HCT116 (cell line): ENCODE measurements at regions not wholly inside any gene's neighbourhood (a gene's known extent, or its start where the extent isn't known, plus 50 kb on each side); places are given as distances from the start of the nearest gene placed in this dataset.

Experiments
- ATAC-seq: fragments of 200-7000 bp; cut with Tn5 transposase; 2 replicates; pipeline ENCODE4 v1.9.1; 2020; ENCODE audit warnings: mild to moderate bottlenecking, moderate library complexity
- BruUV-seq: library from RNA; stranded (reverse); fragments of 400-500 nt; replicated peaks from 2 replicates; lab custom pipeline; 2021; lab: Mats Ljungman, UMichigan
- CTCF ChIA-PET: fragments of 300-600 bp; sonication (Branson Sonifier 250); formaldehyde crosslinking; loops from one replicate; lab custom pipeline; 2021; ENCODE audit warnings: antibody characterized with exemption; lab: Charles Lee
- POLR2A ChIA-PET: fragments of 300-600, 350-600 bp; sonication (Branson Sonifier 250); formaldehyde crosslinking; loops from one replicate; lab custom pipeline; 2021; ENCODE audit warnings: antibody characterized with exemption; lab: Charles Lee
- RAD21 ChIA-PET, 2 experiments: fragments of 300-600 bp; sonication (Branson Sonifier 250); formaldehyde crosslinking; loops; one replicate each; lab custom pipeline; 2023; ENCODE audit warnings: low total read pairs in 2 of 2; ENCODE audit not compliant: uncharacterized antibody in 2 of 2, unreplicated experiment in 2 of 2, low non-redundant PET in 1 of 2; lab: Charles Lee
- DNase-seq: peaks from one replicate; pipeline ENCODE4 v3.0.0-alpha.2; 2010; ENCODE audit warnings: low read depth, low spot score
- H2AFZ ChIP-seq: fragments of 200-600 bp; shearing (Covaris generic), sonication (generic); 2 replicates; pipeline ENCODE4 v1.6.1; 2017; ENCODE audit warnings: low read depth, mixed run types, mixed read lengths, antibody characterized with exemption, low read length; ENCODE audit not compliant: poor library complexity, severe bottlenecking
- H3K27ac ChIP-seq: 2 replicates; pipeline ENCODE4 v1.5.1; 2012; ENCODE audit warnings: low read depth, low read length
- H3K27me3 ChIP-seq: fragments of 200-600 bp; sonication (generic); 2 replicates; pipeline ENCODE4 v1.6.1; 2016; ENCODE audit warnings: mixed run types, low read length, mixed read lengths; ENCODE audit not compliant: insufficient read depth
- H3K36me3 ChIP-seq, 2 experiments: fragments of 200-500 bp in 1 of 2; fragments of 200-600 bp in 1 of 2; sonication (Bioruptor generic) in 1 of 2; sonication (generic) in 1 of 2; 2 replicates each; pipeline versions ENCODE4 v1.5.1 to v1.6.1; 2014 to 2016; ENCODE audit warnings: low read length in 2 of 2, inconsistent platforms in 1 of 2, mixed read lengths in 1 of 2, mixed run types in 1 of 2; ENCODE audit not compliant: insufficient read depth in 2 of 2, control insufficient read depth in 1 of 2
- H3K4me1 ChIP-seq, 2 experiments: fragments of 200-600 bp in 1 of 2; sonication (generic) in 1 of 2; 2 replicates each; pipeline versions ENCODE4 v1.5.1 to v1.6.1; 2012 to 2017; ENCODE audit warnings: low read length in 2 of 2, inconsistent platforms in 1 of 2, mild to moderate bottlenecking in 1 of 2, mixed read lengths in 1 of 2, mixed run types in 1 of 2, moderate library complexity in 1 of 2; ENCODE audit not compliant: insufficient read depth in 2 of 2, control insufficient read depth in 1 of 2
- H3K4me2 ChIP-seq: fragments of 200-600 bp; sonication (generic); 2 replicates; pipeline ENCODE4 v1.6.1; 2017; ENCODE audit warnings: mixed run types, low read length, mixed read lengths
- H3K4me3 ChIP-seq, 2 experiments: fragments of 200-600 bp in 1 of 2; sonication (generic) in 1 of 2; replicated peaks in 1 of 2; 2 replicates each; pipeline ENCODE4 v1.5.1; 2011 to 2016; ENCODE audit warnings: low read length in 2 of 2, control low read depth in 1 of 2, low read depth in 1 of 2, mild to moderate bottlenecking in 1 of 2, mixed read lengths in 1 of 2, mixed run types in 1 of 2
- H3K79me2 ChIP-seq: fragments of 200-600 bp; sonication (generic); 2 replicates; pipeline ENCODE4 v1.6.1; 2017; ENCODE audit warnings: mild to moderate bottlenecking, mixed run types, low read length, moderate library complexity, mixed read lengths; ENCODE audit not compliant: insufficient read depth
- H3K9ac ChIP-seq: fragments of 200-600 bp; sonication (generic); 2 replicates; pipeline ENCODE4 v1.6.1; 2016; ENCODE audit warnings: low read length, mixed read lengths
- H3K9me2 ChIP-seq: fragments of 200-600 bp; sonication (generic), shearing (Covaris generic); 2 replicates; pipeline ENCODE4 v1.6.1; 2017; ENCODE audit warnings: mixed run types, mild to moderate bottlenecking, moderate library complexity; ENCODE audit not compliant: insufficient read depth
- H3K9me3 ChIP-seq, 2 experiments: fragments of 200-500 bp in 1 of 2; fragments of 200-600 bp in 1 of 2; sonication (Bioruptor generic) in 1 of 2; sonication (generic) in 1 of 2; 2 replicates each; pipeline ENCODE4 v1.6.1; 2014 to 2017; ENCODE audit warnings: low read length in 2 of 2, mixed read lengths in 2 of 2, inconsistent platforms in 1 of 2, low read depth in 1 of 2, mild to moderate bottlenecking in 1 of 2, mixed run types in 1 of 2, moderate library complexity in 1 of 2; ENCODE audit not compliant: control insufficient read depth in 1 of 2, insufficient read depth in 1 of 2
- H4K20me1 ChIP-seq: fragments of 200-600 bp; sonication (generic), shearing (Covaris generic); 2 replicates; pipeline ENCODE4 v1.6.1; 2017; ENCODE audit warnings: mixed run types, mild to moderate bottlenecking, moderate library complexity; ENCODE audit not compliant: insufficient read depth
- CBX3 ChIP-seq: IDR thresholded peaks from 2 replicates; pipeline ENCODE4 v1.6.1; 2012; ENCODE audit warnings: low read depth
- CEBPB ChIP-seq: IDR thresholded peaks from 2 replicates; pipeline ENCODE4 v1.6.1; 2012; ENCODE audit warnings: low read depth
- EZH2phosphoT487 ChIP-seq: fragments of 200-600 bp; IDR thresholded peaks from 2 replicates; pipeline ENCODE4 v1.6.1; 2018; ENCODE audit warnings: antibody characterized with exemption, borderline replicate concordance
- JUND ChIP-seq: IDR thresholded peaks from 2 replicates; pipeline ENCODE4 v1.6.1; 2012
- POLR2AphosphoS5 ChIP-seq: IDR thresholded peaks from 2 replicates; pipeline ENCODE4 v1.6.1; 2011; ENCODE audit warnings: mild to moderate bottlenecking, low read depth, low read length, moderate library complexity
- RAD21 ChIP-seq: IDR thresholded peaks from 2 replicates; pipeline ENCODE4 v1.6.1; 2012; ENCODE audit warnings: low read depth, mild to moderate bottlenecking
- TCF7L2 ChIP-seq: IDR thresholded peaks from 2 replicates; pipeline ENCODE4 v1.7.0; 2011; ENCODE audit warnings: borderline replicate concordance, inconsistent platforms; ENCODE audit not compliant: insufficient read depth, insufficient read length; ENCODE audit errors: extremely low read depth
- YY1 ChIP-seq: IDR thresholded peaks from 2 replicates; pipeline ENCODE4 v1.6.1; 2011; ENCODE audit warnings: low read length, low read depth, moderate library complexity, mild to moderate bottlenecking; ENCODE audit not compliant: insufficient replicate concordance; ENCODE audit errors: extremely low read depth
- ZFX ChIP-seq: fragments of 450-650 bp; IDR thresholded peaks from 2 replicates; pipeline ENCODE4 v1.6.1; 2017
- ZNF274 ChIP-seq: fragments of 200-500 bp; sonication (Bioruptor generic); IDR thresholded peaks from 2 replicates; pipeline ENCODE4 v1.6.1; 2014; ENCODE audit warnings: mild to moderate bottlenecking, low read depth, low read length, inconsistent platforms
- intact Hi-C: fragments of 100-400 bp; cut with micrococcal nuclease; formaldehyde crosslinking; loops from 2 replicates; pipeline ENCODE4 v1.10.0; 2022
- TF ChIP-seq, protein P1 (sequence below): IDR thresholded peaks from 2 replicates; pipeline ENCODE4 v1.6.1; 2012; ENCODE audit warnings: low read depth
- TF ChIP-seq, protein P2 (sequence below): IDR thresholded peaks from 2 replicates; pipeline ENCODE4 v1.6.1; 2012
- TF ChIP-seq, protein P3 (sequence below), 3 experiments: fragments of 200-600 bp in 1 of 3; sonication (generic) in 1 of 3; IDR thresholded peaks in 2 of 3; conservative IDR thresholded peaks in 1 of 3; 2 replicates each; pipeline ENCODE4 v1.5.1; 2012 to 2017; ENCODE audit warnings: low read depth in 2 of 3, low read length in 2 of 3, antibody characterized with exemption in 1 of 3, borderline replicate concordance in 1 of 3, control low read depth in 1 of 3, mild to moderate bottlenecking in 1 of 3, mixed read lengths in 1 of 3, mixed run types in 1 of 3, moderate library complexity in 1 of 3; ENCODE audit not compliant: insufficient read depth in 1 of 3

DNA sequence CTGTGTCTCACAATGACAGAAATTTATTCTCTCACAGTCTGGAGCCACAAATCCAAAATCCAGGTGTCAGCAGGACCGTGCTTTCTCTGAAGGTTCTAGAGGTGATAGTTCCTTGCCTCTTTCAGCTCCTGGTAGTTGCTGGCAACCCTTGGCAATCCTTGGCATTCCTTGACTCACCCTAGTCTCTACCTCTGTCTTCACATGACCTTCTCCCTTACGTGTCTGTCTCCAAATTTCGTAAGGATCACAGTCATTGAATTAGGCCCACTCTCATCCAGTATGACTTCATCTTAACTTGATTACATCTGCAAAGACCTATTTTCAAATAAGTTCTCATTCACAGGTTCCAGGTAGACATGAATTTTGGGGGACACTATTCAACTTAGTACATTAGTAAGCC, 143.1 kb downstream of the CEP57L1 start (continued):
- TF ChIP-seq, protein P1, sequence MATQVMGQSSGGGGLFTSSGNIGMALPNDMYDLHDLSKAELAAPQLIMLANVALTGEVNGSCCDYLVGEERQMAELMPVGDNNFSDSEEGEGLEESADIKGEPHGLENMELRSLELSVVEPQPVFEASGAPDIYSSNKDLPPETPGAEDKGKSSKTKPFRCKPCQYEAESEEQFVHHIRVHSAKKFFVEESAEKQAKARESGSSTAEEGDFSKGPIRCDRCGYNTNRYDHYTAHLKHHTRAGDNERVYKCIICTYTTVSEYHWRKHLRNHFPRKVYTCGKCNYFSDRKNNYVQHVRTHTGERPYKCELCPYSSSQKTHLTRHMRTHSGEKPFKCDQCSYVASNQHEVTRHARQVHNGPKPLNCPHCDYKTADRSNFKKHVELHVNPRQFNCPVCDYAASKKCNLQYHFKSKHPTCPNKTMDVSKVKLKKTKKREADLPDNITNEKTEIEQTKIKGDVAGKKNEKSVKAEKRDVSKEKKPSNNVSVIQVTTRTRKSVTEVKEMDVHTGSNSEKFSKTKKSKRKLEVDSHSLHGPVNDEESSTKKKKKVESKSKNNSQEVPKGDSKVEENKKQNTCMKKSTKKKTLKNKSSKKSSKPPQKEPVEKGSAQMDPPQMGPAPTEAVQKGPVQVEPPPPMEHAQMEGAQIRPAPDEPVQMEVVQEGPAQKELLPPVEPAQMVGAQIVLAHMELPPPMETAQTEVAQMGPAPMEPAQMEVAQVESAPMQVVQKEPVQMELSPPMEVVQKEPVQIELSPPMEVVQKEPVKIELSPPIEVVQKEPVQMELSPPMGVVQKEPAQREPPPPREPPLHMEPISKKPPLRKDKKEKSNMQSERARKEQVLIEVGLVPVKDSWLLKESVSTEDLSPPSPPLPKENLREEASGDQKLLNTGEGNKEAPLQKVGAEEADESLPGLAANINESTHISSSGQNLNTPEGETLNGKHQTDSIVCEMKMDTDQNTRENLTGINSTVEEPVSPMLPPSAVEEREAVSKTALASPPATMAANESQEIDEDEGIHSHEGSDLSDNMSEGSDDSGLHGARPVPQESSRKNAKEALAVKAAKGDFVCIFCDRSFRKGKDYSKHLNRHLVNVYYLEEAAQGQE, result no peak
- TF ChIP-seq RAD21, result no peak
- no peak for TF ChIP-seq YY1
- TF ChIP-seq CBX3, result no peak
- no peak for TF ChIP-seq ZNF274
- no peak for TF ChIP-seq TCF7L2
- TF ChIP-seq EZH2phosphoT487, result no peak
- no peak for TF ChIP-seq JUND
- TF ChIP-seq, protein P2, sequence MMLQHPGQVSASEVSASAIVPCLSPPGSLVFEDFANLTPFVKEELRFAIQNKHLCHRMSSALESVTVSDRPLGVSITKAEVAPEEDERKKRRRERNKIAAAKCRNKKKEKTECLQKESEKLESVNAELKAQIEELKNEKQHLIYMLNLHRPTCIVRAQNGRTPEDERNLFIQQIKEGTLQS, result no peak

DNA sequence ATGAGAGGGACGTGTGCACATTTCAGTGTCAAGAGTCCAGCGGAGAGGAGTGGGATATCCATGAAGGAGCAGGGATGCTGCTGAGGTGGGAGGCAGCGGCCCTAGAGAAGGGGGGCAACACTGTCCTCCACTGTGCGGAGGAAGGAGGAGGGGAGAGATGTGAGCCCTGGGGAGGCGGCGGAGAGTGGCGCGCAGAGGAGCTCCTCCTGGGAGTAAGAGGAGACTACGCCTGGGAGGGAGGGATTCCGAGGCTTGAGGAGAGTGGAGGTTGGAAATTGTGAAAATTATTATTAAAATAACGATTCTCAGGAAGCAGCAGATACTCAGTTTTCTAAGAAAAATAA, 142.7 kb downstream of the CEP57L1 start:
- intact Hi-C loops, result no loop called here
- ATAC-seq, result no peak
- BruUV-seq, result no TSS peak
- H4K20me1 ChIP-seq, result no peaks in the 10 kb centered on the region
- TF ChIP-seq CEBPB (no peak), TCF7L2 (no peak), POLR2AphosphoS5 (no peak), CBX3 (no peak), ZFX (no peak), JUND (no peak), RAD21 (no peak)
- TF ChIP-seq, protein P3, sequence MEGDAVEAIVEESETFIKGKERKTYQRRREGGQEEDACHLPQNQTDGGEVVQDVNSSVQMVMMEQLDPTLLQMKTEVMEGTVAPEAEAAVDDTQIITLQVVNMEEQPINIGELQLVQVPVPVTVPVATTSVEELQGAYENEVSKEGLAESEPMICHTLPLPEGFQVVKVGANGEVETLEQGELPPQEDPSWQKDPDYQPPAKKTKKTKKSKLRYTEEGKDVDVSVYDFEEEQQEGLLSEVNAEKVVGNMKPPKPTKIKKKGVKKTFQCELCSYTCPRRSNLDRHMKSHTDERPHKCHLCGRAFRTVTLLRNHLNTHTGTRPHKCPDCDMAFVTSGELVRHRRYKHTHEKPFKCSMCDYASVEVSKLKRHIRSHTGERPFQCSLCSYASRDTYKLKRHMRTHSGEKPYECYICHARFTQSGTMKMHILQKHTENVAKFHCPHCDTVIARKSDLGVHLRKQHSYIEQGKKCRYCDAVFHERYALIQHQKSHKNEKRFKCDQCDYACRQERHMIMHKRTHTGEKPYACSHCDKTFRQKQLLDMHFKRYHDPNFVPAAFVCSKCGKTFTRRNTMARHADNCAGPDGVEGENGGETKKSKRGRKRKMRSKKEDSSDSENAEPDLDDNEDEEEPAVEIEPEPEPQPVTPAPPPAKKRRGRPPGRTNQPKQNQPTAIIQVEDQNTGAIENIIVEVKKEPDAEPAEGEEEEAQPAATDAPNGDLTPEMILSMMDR (IDR thresholded peaks at IDR 0.05 in 2 of 3, conservative IDR thresholded peaks at IDR 0.05 in 1 of 3; ENCODE audit: borderline replicate concordance in 1 of 3, insufficient read depth in 1 of 3, low read depth in 2 of 3, low read length in 2 of 3), result no peak
- TF ChIP-seq, protein P2, result no peak
- DNase-seq, result no peak
- H3K9ac ChIP-seq, result no peak overlapping the region
- POLR2A ChIA-PET, result no interaction called here
- H3K36me3 ChIP-seq, result no peaks in the 10 kb centered on the region
- no peak overlapping the region for H3K4me2 ChIP-seq
- no peaks in the 10 kb centered on the region for H3K79me2 ChIP-seq
- no peaks in the 10 kb centered on the region for H3K9me3 ChIP-seq
- no peak overlapping the region for H3K27ac ChIP-seq
- H3K4me1 ChIP-seq, result peaks cover 0 to 7% of the 10 kb centered on the region in 2 experiments; a peak in 2 of 4 replicates
- no peak overlapping the region for H2AFZ ChIP-seq
- CTCF ChIA-PET, result no interaction called here
- RAD21 ChIA-PET, result no interaction called here
- no peaks in the 10 kb centered on the region for H3K27me3 ChIP-seq
- no peaks in the 10 kb centered on the region for H3K9me2 ChIP-seq
- H3K4me3 ChIP-seq, result no peak overlapping the region
